Prostate gland (tissue), 2 donors: ENCODE measurements at regions not wholly inside any gene's neighbourhood (a gene's known extent, or its start where the extent isn't known, plus 50 kb on each side); places are given as distances from the start of the nearest gene placed in this dataset.

Experiments used
- DNase-seq: peaks from one replicate; pipeline ENCODE4 v3.0.0-alpha.2; 2019; ENCODE audit warnings: low spot score
- H3K27ac ChIP-seq, 2 donors: fragments of 200-600 bp; sonication (generic); 2 replicates each; pipeline ENCODE4 v1.5.1; 2017 to 2019
- H3K27me3 ChIP-seq: fragments of 200-600 bp; sonication (generic); replicated peaks from 2 replicates; pipeline ENCODE4 v1.5.1; 2019; ENCODE audit not compliant: insufficient read depth
- H3K36me3 ChIP-seq, 2 donors: fragments of 200-600 bp; sonication (generic); 1 replicate in 1 of 2; 2 replicates in 1 of 2; pipeline versions ENCODE4 v1.5.1 to v1.8.1; 2017 to 2019
- H3K4me1 ChIP-seq: fragments of 200-600 bp; sonication (generic); replicated peaks from 2 replicates; pipeline ENCODE4 v1.5.1; 2019
- H3K4me3 ChIP-seq, 2 donors: fragments of 200-600 bp; sonication (generic); 2 replicates each; pipeline ENCODE4 v1.5.1; 2017 to 2019
- H3K9me3 ChIP-seq: fragments of 200-600 bp; sonication (generic); 2 replicates; pipeline ENCODE4 v1.5.1; 2017
- POLR2A ChIP-seq: fragments of 450-650 bp; IDR thresholded peaks from one replicate; pipeline ENCODE4 v1.6.1; 2016; ENCODE audit warnings: antibody characterized with exemption, mild to moderate bottlenecking
- POLR2AphosphoS5 ChIP-seq: sonication (generic); formaldehyde crosslinking; IDR thresholded peaks from one replicate; pipeline ENCODE4 v1.6.1; 2017; ENCODE audit warnings: antibody characterized with exemption
- WGBS: methylation state at CpG from one replicate; pipeline ENCODE4 v1.1.5; 2018; 5-methylcytosine and 5-hydroxymethylcytosine counted together
- intact Hi-C: fragments of 100-400 bp; cut with DNase I; formaldehyde crosslinking; loops from one replicate; pipeline ENCODE4 v1.14.2; 2022
- TF ChIP-seq, protein P1 (sequence below), 4 experiments: fragments of 200-600 bp in 2 of 4; fragments of 450-650 bp in 2 of 4; sonication (generic) in 2 of 4; IDR thresholded peaks; 1 replicate in 3 of 4; 2 replicates in 1 of 4; pipeline ENCODE4 v1.5.1; 2016 to 2019; ENCODE audit warnings: antibody characterized with exemption in 4 of 4, mild to moderate bottlenecking in 2 of 4, moderate library complexity in 2 of 4

DNA sequence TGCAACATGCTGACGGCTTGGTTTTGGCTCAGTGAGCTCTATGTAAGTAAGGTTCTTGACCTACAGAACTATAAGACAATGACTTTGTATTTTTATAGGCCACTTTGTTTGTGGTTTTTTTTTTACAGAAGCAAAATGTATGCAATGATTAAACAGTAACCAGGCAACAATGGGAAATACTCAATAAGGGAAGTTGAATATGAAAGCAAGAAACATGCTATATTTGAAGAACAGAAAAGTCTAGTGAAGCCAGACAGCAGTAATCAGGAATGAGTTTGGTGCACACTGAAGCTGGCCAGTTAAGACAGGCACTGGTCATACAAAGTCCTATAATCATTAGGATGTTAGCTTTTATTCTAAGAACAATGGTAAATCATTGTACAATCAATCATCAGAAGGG is 1926.8 kb downstream of the NCAM2 start:
- H3K27ac ChIP-seq = no peak overlapping the region
- H3K4me1 ChIP-seq = no peaks in the 10 kb centered on the region
- no peaks in the 10 kb centered on the region for H3K9me3 ChIP-seq
- H3K27me3 ChIP-seq = no peaks in the 10 kb centered on the region
- TF ChIP-seq, protein P1, sequence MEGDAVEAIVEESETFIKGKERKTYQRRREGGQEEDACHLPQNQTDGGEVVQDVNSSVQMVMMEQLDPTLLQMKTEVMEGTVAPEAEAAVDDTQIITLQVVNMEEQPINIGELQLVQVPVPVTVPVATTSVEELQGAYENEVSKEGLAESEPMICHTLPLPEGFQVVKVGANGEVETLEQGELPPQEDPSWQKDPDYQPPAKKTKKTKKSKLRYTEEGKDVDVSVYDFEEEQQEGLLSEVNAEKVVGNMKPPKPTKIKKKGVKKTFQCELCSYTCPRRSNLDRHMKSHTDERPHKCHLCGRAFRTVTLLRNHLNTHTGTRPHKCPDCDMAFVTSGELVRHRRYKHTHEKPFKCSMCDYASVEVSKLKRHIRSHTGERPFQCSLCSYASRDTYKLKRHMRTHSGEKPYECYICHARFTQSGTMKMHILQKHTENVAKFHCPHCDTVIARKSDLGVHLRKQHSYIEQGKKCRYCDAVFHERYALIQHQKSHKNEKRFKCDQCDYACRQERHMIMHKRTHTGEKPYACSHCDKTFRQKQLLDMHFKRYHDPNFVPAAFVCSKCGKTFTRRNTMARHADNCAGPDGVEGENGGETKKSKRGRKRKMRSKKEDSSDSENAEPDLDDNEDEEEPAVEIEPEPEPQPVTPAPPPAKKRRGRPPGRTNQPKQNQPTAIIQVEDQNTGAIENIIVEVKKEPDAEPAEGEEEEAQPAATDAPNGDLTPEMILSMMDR (IDR thresholded peaks at IDR 0.05) = no peak
- no peak for TF ChIP-seq POLR2AphosphoS5
- no peak for TF ChIP-seq POLR2A
- no peak overlapping the region for H3K4me3 ChIP-seq
- WGBS = 71% methylated on average over 1 of the region's 1 CpG
- DNase-seq = no peak
- H3K36me3 ChIP-seq = no peaks in the 10 kb centered on the region
- intact Hi-C loops = no loop called here

DNA sequence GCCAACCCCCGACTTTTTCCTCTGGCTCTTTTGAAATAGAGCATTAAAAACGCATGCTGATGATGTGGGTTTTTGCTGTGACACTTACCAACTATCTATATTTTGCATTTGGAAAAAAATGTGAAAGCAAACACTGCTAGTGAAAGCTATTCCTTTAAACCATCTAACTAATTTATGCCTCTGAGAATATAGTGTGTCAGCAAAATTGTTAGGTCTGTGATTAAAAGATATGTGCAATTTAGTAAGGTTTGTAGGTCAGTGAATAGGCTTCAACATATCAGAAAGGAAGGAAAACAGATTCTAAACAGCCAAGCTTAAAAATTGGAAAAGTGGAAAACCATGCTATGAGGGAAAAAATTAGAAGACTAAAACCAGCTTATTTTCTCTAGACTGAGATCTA is 1929.3 kb downstream of the NCAM2 start:
- H3K4me1 ChIP-seq = no peaks in the 10 kb centered on the region
- H3K4me3 ChIP-seq = no peak overlapping the region
- no peaks in the 10 kb centered on the region for H3K9me3 ChIP-seq
- intact Hi-C loops = no loop called here
- no peak overlapping the region for H3K27ac ChIP-seq
- DNase-seq = no peak
- TF ChIP-seq POLR2AphosphoS5 = no peak
- TF ChIP-seq, protein P1 (IDR thresholded peaks at IDR 0.05) = no peak
- H3K27me3 ChIP-seq = no peaks in the 10 kb centered on the region
- WGBS = 75% methylated on average over 2 of the region's 2 CpGs
- H3K36me3 ChIP-seq = no peaks in the 10 kb centered on the region

DNA sequence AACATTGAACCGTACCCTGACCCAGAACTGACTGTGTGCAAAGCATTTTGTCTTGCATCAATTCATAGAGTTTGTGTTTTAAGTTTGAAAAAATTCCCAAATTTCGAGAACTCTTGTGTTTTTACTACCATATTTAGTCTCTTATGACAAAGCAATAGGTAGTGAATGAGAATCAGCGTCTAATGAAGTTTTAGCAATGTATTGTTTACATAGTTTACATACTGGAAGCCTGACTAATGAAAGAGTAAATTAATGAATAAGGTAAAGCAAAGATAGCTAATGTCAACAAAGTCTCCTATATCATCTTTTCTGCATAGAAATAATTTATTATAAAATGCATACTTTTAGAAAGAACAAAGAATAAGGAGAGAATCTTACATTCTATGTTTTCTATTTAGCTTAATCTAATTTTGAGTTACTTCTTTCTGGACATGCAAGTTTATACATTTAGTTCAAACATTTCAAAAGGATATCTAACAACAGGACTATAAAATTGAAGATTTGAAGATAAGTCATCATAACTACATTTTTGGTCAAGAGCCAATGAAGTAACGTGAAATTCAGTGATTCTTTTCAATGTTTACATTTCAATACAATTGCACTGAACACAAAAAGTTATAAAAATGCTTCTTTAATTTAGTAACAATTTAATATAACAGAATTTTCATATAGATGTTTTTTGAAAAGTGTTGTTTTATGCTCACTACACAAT is 1943.7 kb downstream of the NCAM2 start:
- intact Hi-C loops = no loop called here
- H3K4me1 ChIP-seq = no peaks in the 10 kb centered on the region
- DNase-seq = no peak
- TF ChIP-seq POLR2A (no peak), POLR2AphosphoS5 (no peak)
- TF ChIP-seq, protein P1 (IDR thresholded peaks at IDR 0.05) = no peak
- WGBS = 54% methylated on average over 4 of the region's 4 CpGs
- H3K27ac ChIP-seq = no peak overlapping the region
- H3K27me3 ChIP-seq = no peaks in the 10 kb centered on the region
- no peaks in the 10 kb centered on the region for H3K9me3 ChIP-seq
- H3K4me3 ChIP-seq = no peak overlapping the region
- no peaks in the 10 kb centered on the region for H3K36me3 ChIP-seq

DNA sequence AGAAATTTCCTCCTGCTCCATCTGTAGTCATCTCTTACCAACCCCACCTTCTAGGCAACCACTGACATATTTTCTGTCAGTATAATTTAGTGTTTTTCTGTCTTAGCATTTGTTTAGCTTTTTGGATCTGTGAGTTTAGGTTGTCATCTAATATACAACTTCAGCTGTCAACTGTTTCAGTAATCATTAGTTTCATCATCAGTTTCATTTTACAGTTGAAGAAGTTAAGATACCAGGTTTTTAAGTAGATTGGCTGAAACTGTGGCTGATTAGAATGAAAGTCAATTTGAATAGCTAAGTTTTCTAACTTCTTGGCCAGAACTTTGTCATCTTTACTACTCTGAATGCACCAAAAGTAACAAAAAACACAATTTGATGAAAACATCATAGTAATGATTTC is 1957.3 kb downstream of the NCAM2 start:
- TF ChIP-seq POLR2A = no peak
- no peak for TF ChIP-seq POLR2AphosphoS5
- no peaks in the 10 kb centered on the region for H3K27me3 ChIP-seq
- no peak for DNase-seq
- no peak overlapping the region for H3K27ac ChIP-seq
- H3K4me1 ChIP-seq = no peaks in the 10 kb centered on the region
- H3K36me3 ChIP-seq = no peaks in the 10 kb centered on the region
- H3K9me3 ChIP-seq = no peaks in the 10 kb centered on the region
- intact Hi-C loops = no loop called here
- no peak overlapping the region for H3K4me3 ChIP-seq

DNA sequence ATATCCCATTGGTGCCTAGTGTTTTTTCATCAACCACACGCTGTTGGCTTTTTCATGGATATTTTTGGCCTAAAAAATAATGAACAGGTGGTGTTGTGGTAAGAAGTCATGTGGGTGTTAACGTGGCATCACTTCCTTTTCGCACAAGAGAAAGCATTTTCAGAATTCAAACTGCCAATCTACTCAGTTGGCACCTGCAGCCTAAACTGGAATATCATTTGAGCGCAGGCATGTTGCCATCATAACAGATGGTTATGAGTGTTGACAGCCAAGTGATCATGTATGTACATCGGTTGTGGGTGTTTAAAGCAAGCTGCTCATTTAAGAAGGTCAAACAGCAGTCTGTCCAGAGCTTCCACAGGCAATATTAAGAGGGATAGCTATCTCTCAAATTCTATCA is 1963.0 kb downstream of the NCAM2 start:
- TF ChIP-seq POLR2AphosphoS5 (no peak), POLR2A (no peak)
- TF ChIP-seq, protein P1 (IDR thresholded peaks at IDR 0.05) = no peak
- no peak overlapping the region for H3K27ac ChIP-seq
- intact Hi-C loops = no loop called here
- no peaks in the 10 kb centered on the region for H3K36me3 ChIP-seq
- no peak overlapping the region for H3K4me3 ChIP-seq
- H3K9me3 ChIP-seq = no peaks in the 10 kb centered on the region
- H3K27me3 ChIP-seq = no peaks in the 10 kb centered on the region
- no peaks in the 10 kb centered on the region for H3K4me1 ChIP-seq
- no peak for DNase-seq
- WGBS = 81% methylated on average over 5 of the region's 5 CpGs
